ENCODE measurements at regions not wholly inside any gene's neighbourhood (a gene's known extent, or its start where the extent isn't known, plus 50 kb on each side); places are given as distances from the start of the nearest gene placed in this dataset.

DNA sequence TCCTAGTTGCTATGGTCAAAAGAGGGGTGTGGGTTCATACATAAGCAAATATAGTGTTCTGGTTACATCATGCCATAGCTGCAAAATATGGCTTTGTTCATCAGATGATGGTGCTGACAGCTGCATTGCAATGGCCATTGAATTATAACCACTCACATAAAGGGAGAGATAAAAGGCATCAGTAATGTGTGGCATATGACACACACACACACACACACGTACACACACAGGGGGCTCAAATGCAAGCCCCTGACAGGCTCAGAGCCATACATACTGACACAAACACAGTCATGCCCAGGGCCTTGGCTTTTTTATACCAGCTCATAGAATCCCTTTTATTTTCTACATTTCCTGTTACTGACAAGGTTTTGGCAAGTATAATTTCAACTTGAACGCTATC lies 698.9 kb downstream of the BCL11B start:
- intact Hi-C loops (cut with DNase I; ENCODE audit: low total_unique reads) = no loop called here

DNA sequence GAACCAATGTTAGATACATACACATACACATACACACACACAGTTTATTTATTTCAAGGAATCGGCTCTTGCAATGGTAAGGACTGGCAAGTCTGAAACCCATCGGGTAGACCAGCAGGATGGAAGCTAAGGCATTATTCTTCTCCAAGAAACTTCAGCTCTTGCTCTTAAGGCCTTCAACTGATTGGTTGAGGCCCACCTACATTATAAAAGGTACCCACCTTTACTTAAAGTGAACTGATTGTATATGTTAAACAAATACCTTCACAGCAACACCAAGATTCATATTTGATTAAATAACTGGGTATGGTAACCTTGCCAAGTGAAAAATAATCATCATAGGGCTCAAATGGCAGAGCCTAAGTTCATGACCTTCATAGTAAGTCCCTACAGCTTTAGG lies 695.5 kb downstream of the BCL11B start:
- H3K9me3 ChIP-seq = peaks cover 5 to 7% of the 10 kb centered on the region in 2 donors
- TF ChIP-seq POLR2AphosphoS5 (IDR thresholded peaks at IDR 0.05) (no peak), POLR2A (IDR thresholded peaks at IDR 0.05) (no peak)
- TF ChIP-seq, protein P1, sequence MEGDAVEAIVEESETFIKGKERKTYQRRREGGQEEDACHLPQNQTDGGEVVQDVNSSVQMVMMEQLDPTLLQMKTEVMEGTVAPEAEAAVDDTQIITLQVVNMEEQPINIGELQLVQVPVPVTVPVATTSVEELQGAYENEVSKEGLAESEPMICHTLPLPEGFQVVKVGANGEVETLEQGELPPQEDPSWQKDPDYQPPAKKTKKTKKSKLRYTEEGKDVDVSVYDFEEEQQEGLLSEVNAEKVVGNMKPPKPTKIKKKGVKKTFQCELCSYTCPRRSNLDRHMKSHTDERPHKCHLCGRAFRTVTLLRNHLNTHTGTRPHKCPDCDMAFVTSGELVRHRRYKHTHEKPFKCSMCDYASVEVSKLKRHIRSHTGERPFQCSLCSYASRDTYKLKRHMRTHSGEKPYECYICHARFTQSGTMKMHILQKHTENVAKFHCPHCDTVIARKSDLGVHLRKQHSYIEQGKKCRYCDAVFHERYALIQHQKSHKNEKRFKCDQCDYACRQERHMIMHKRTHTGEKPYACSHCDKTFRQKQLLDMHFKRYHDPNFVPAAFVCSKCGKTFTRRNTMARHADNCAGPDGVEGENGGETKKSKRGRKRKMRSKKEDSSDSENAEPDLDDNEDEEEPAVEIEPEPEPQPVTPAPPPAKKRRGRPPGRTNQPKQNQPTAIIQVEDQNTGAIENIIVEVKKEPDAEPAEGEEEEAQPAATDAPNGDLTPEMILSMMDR (IDR thresholded peaks at IDR 0.05) = no peak
- no peak for DNase-seq (ENCODE audit: low spot score in 2 of 2)

More for the DNA sequence above, 698.9 kb downstream of the BCL11B start:
- Histone ChIP-seq H3K27ac (no peak overlapping the region), H3K9me3 (peaks cover under 1 to 8% of the 10 kb centered on the region in 2 donors), H3K27me3 (no peaks in the 10 kb centered on the region), H3K4me1 (no peaks in the 10 kb centered on the region), H3K4me3 (no peak overlapping the region), H3K36me3 (no peaks in the 10 kb centered on the region)
- DNase-seq (ENCODE audit: low spot score in 2 of 2) = no peak
- TF ChIP-seq POLR2AphosphoS5 (IDR thresholded peaks at IDR 0.05) (no peak), POLR2A (IDR thresholded peaks at IDR 0.05) (no peak)
- TF ChIP-seq, protein P1 (IDR thresholded peaks at IDR 0.05) = no peak

GRCh38 chr14:98578204-98578603 lies 693.8 kb downstream of the BCL11B start:
- TF ChIP-seq POLR2AphosphoS5 (IDR thresholded peaks at IDR 0.05) = no peak
- no peak for TF ChIP-seq POLR2A (IDR thresholded peaks at IDR 0.05)
- TF ChIP-seq, protein P1 (IDR thresholded peaks at IDR 0.05) = no peak
- no peaks in the 10 kb centered on the region for H3K27me3 ChIP-seq
- no peaks in the 10 kb centered on the region for H3K4me1 ChIP-seq
- H3K36me3 ChIP-seq = no peaks in the 10 kb centered on the region
- H3K9me3 ChIP-seq = peaks cover 0 to 7% of the 10 kb centered on the region in 2 donors
- DNase-seq (ENCODE audit: low spot score in 2 of 2) = no peak
- no peak overlapping the region for H3K27ac ChIP-seq
- intact Hi-C loops (cut with DNase I; ENCODE audit: low total_unique reads) = no loop called here
- H3K4me3 ChIP-seq = no peak overlapping the region

More for the DNA sequence above, 695.5 kb downstream of the BCL11B start:
- no peaks in the 10 kb centered on the region for H3K36me3 ChIP-seq
- intact Hi-C loops (cut with DNase I; ENCODE audit: low total_unique reads) = no loop called here
- H3K4me1 ChIP-seq = no peaks in the 10 kb centered on the region
- no peak overlapping the region for H3K4me3 ChIP-seq
- H3K27ac ChIP-seq = no peak overlapping the region
- H3K27me3 ChIP-seq = no peaks in the 10 kb centered on the region

GRCh38 chr14:98579140-98579539 lies 692.9 kb downstream of the BCL11B start:
- Histone ChIP-seq H3K9me3 (peaks cover 0 to 7% of the 10 kb centered on the region in 2 donors), H3K4me1 (no peaks in the 10 kb centered on the region), H3K4me3 (no peak overlapping the region), H3K27ac (no peak overlapping the region), H3K36me3 (no peaks in the 10 kb centered on the region), H3K27me3 (no peaks in the 10 kb centered on the region)
- intact Hi-C loops (cut with DNase I; ENCODE audit: low total_unique reads) = no loop called here
- TF ChIP-seq POLR2A (IDR thresholded peaks at IDR 0.05) = no peak
- TF ChIP-seq, protein P1 (IDR thresholded peaks at IDR 0.05) = no peak
- TF ChIP-seq POLR2AphosphoS5 (IDR thresholded peaks at IDR 0.05) = no peak
- no peak for DNase-seq (ENCODE audit: low spot score in 2 of 2)

DNA sequence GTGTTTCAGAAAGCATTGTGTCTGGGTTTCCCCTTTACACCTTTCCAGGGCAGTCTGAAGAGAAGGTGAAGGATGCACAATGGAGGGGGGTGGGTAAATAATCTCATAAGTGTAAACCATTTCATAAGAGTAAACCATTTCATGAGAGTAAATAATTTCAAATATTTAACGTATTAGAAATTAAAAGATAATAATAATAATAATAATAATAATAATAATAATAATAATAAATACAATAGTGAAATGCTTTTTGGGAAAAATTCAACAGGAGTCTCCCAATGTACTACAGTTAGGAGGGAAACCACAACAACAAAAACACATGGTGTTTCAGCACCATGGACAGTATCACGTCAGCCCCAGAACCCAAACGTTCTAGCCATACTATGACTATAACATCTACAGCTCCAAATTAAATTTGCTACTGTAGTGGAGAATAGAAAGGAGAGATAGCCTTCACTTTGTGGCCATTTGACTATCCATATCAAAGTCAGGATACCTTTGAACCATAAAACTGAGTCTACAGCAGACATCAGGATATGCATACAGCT lies 691.8 kb downstream of the BCL11B start:
- no peaks in the 10 kb centered on the region for H3K4me1 ChIP-seq
- no peak overlapping the region for H3K4me3 ChIP-seq
- H3K36me3 ChIP-seq = no peaks in the 10 kb centered on the region
- peaks cover 0 to 7% of the 10 kb centered on the region in 2 donors for H3K9me3 ChIP-seq
- intact Hi-C loops (cut with DNase I; ENCODE audit: low total_unique reads) = no loop called here
- H3K27ac ChIP-seq = no peak overlapping the region
- H3K27me3 ChIP-seq = no peaks in the 10 kb centered on the region
- no peak for DNase-seq (ENCODE audit: low spot score in 2 of 2)
- no peak for TF ChIP-seq POLR2AphosphoS5 (IDR thresholded peaks at IDR 0.05)
- TF ChIP-seq, protein P1 (IDR thresholded peaks at IDR 0.05) = no peak
- no peak for TF ChIP-seq POLR2A (IDR thresholded peaks at IDR 0.05)

Data from breast epithelium (tissue), 4 donors.